ENCODE measurements at regions not wholly inside any gene's neighbourhood (a gene's known extent, or its start where the extent isn't known, plus 50 kb on each side); places are given as distances from the start of the nearest gene placed in this dataset.

GRCh38 chr6:80689716-80690395 is 583.4 kb downstream of the BCKDHB start:
- Mint-ChIP-seq H3K4me3 (peak overlapping the region; percentile 48), H3K27me3 (ENCODE audit: insufficient read depth) (no peaks in the 10 kb centered on the region), H3K9me3 (peaks cover 18% of the 10 kb centered on the region), H3K36me3 (ENCODE audit: low read depth) (peaks cover 11% of the 10 kb centered on the region; the same call in 1 of the 2 replicates), H3K27ac (no peak overlapping the region), H3K4me1 (ENCODE audit: low read depth) (peaks cover 23% of the 10 kb centered on the region)
- no peak for DNase-seq
- no peak for TF ChIP-seq CTCF (IDR thresholded peaks at IDR 0.05)

GRCh38 chr6:80679992-80680391 is 573.5 kb downstream of the BCKDHB start:
- H3K36me3 Mint-ChIP-seq (ENCODE audit: low read depth): peaks cover 20% of the 10 kb centered on the region
- H3K4me1 Mint-ChIP-seq (ENCODE audit: low read depth): peaks cover 16% of the 10 kb centered on the region; the same call in 1 of the 2 replicates
- TF ChIP-seq CTCF (IDR thresholded peaks at IDR 0.05): no peak
- H3K9me3 Mint-ChIP-seq: peaks cover 21% of the 10 kb centered on the region
- no peaks in the 10 kb centered on the region for H3K27me3 Mint-ChIP-seq (ENCODE audit: insufficient read depth)
- DNase-seq: no peak
- H3K27ac Mint-ChIP-seq: no peak overlapping the region
- no peak overlapping the region for H3K4me3 Mint-ChIP-seq

- Mint-ChIP-seq H3K36me3 (ENCODE audit: low read depth) (peaks cover 20% of the 10 kb centered on the region), H3K27ac (no peak overlapping the region), H3K9me3 (peaks cover 16% of the 10 kb centered on the region), H3K27me3 (ENCODE audit: insufficient read depth) (no peaks in the 10 kb centered on the region), H3K4me1 (ENCODE audit: low read depth) (peaks cover 30% of the 10 kb centered on the region), H3K4me3 (no peak overlapping the region)
- no peak for TF ChIP-seq CTCF (IDR thresholded peaks at IDR 0.05)
- DNase-seq: peak; percentile 18
Observed at GRCh38 chr6:80676386-80676785, 569.9 kb downstream of the BCKDHB start.

- no peaks in the 10 kb centered on the region for H3K27me3 Mint-ChIP-seq (ENCODE audit: insufficient read depth)
- no peak overlapping the region for H3K4me3 Mint-ChIP-seq
- H3K36me3 Mint-ChIP-seq (ENCODE audit: low read depth): peaks cover 20% of the 10 kb centered on the region
- no peak for DNase-seq
- TF ChIP-seq CTCF (IDR thresholded peaks at IDR 0.05): no peak
- peaks cover 30% of the 10 kb centered on the region for H3K4me1 Mint-ChIP-seq (ENCODE audit: low read depth)
- peaks cover 16% of the 10 kb centered on the region for H3K9me3 Mint-ChIP-seq
- H3K27ac Mint-ChIP-seq: no peak overlapping the region
Observed at GRCh38 chr6:80674669-80675068, 568.2 kb downstream of the BCKDHB start.

- Mint-ChIP-seq H3K36me3 (ENCODE audit: low read depth) (peaks cover 20% of the 10 kb centered on the region), H3K4me1 (ENCODE audit: low read depth) (peaks cover 30% of the 10 kb centered on the region), H3K4me3 (no peak overlapping the region), H3K27me3 (ENCODE audit: insufficient read depth) (no peaks in the 10 kb centered on the region), H3K27ac (no peak overlapping the region), H3K9me3 (peaks cover 16% of the 10 kb centered on the region)
- no peak for TF ChIP-seq CTCF (IDR thresholded peaks at IDR 0.05)
- no peak for DNase-seq
Observed at GRCh38 chr6:80673367-80673766, 566.9 kb downstream of the BCKDHB start.
